Uterus (tissue), 2 donors: ENCODE measurements at regions not wholly inside any gene's neighbourhood (a gene's known extent, or its start where the extent isn't known, plus 50 kb on each side); places are given as distances from the start of the nearest gene placed in this dataset.

Source experiments
- CTCF ChIP-seq, 4 experiments: fragments of 200-600 bp in 2 of 4; fragments of 450-650 bp in 2 of 4; sonication (generic) in 2 of 4; IDR thresholded peaks; one replicate each; pipeline ENCODE4 v1.5.1; 2016 to 2019; ENCODE audit warnings: antibody characterized with exemption in 4 of 4, mild to moderate bottlenecking in 2 of 4, moderate library complexity in 1 of 4
- POLR2A ChIP-seq, 2 donors: fragments of 450-650 bp; IDR thresholded peaks; one replicate each; pipeline ENCODE4 v1.6.1; 2016; ENCODE audit warnings: antibody characterized with exemption in 2 of 2, mild to moderate bottlenecking in 1 of 2, moderate library complexity in 1 of 2

- TF ChIP-seq CTCF (IDR thresholded peaks at IDR 0.05) (no peak), POLR2A (IDR thresholded peaks at IDR 0.05) (no peak)
Observed at GRCh38 chr12:28991626-28992025, 157.5 kb upstream of the FAR2 start.
